ENCODE measurements at regions not wholly inside any gene's neighbourhood (a gene's known extent, or its start where the extent isn't known, plus 50 kb on each side); places are given as distances from the start of the nearest gene placed in this dataset.
"Not testable (repeated sequence)": the region's sequence is repeated elsewhere in the genome, so short reads cannot be mapped to it uniquely, and the experiment has no call there.

DNA sequence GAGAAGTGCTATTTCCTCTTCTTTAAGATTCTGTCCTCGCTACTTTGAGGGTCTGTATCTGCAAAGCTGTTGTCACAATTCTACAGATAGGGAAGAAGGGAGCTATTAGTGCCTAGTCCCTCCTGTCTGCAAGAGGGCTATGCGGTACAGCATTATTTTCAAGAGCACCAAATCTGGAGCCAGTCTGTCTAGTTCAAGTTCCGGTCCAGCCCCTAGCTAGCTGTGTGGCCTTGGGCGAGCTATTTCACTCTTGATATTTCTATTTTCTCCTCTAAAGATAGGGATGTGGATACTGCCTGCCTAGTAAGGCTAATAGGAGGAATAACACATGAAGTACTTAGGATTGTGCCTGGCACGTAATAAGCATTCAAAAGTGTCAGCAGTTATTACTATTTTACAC is 272.4 kb downstream of the KCNE4 start:
- TF ChIP-seq, protein P1, sequence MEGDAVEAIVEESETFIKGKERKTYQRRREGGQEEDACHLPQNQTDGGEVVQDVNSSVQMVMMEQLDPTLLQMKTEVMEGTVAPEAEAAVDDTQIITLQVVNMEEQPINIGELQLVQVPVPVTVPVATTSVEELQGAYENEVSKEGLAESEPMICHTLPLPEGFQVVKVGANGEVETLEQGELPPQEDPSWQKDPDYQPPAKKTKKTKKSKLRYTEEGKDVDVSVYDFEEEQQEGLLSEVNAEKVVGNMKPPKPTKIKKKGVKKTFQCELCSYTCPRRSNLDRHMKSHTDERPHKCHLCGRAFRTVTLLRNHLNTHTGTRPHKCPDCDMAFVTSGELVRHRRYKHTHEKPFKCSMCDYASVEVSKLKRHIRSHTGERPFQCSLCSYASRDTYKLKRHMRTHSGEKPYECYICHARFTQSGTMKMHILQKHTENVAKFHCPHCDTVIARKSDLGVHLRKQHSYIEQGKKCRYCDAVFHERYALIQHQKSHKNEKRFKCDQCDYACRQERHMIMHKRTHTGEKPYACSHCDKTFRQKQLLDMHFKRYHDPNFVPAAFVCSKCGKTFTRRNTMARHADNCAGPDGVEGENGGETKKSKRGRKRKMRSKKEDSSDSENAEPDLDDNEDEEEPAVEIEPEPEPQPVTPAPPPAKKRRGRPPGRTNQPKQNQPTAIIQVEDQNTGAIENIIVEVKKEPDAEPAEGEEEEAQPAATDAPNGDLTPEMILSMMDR (IDR thresholded peaks at IDR 0.05; ENCODE audit: insufficient read depth, low read depth, low read length), result no peak
- no peaks in the 10 kb centered on the region for H3K27me3 ChIP-seq (ENCODE audit: control insufficient read depth, insufficient read depth, low read length)
- ChIA-PET POLR2A (no interaction called here), CTCF (interaction anchor here (0.6 kb wide), 1 partner anchor 454 kb away, joined by 3 read pairs; no protein-coding TSS in a partner anchor)
- no peak overlapping the region for H3K4me3 ChIP-seq (ENCODE audit: low read depth, low read length)
- no peaks in the 10 kb centered on the region for H3K36me3 ChIP-seq (ENCODE audit: control insufficient read depth, insufficient read depth, low read length)
- DNase-seq (ENCODE audit: low read depth), result no peak

DNA sequence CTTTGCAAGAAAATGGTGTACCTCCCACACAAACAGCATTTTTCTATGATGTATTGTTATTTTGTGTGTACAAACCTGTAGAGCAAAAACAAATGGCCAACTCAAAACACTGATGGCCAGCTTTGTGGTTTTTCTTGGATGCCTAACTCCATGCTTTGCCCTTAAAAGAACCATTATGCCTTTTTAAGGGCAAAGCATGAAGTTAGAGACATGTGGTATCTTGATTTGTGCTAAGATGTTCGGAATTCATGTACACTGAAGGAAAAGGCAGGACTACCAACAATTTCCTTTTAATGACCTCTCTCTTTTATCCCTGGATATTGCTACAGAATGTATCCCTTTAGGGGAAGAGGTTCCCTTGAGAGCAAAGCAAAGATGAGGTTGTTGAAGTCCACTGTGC is 273.6 kb downstream of the SCG2 start:
- no peak for DNase-seq (ENCODE audit: low read depth)
- CTCF ChIA-PET, result no interaction called here
- TF ChIP-seq, protein P1 (IDR thresholded peaks at IDR 0.05; ENCODE audit: insufficient read depth, low read depth, low read length), result no peak
- H3K4me3 ChIP-seq (ENCODE audit: low read depth, low read length), result no peak overlapping the region
- no peaks in the 10 kb centered on the region for H3K36me3 ChIP-seq (ENCODE audit: control insufficient read depth, insufficient read depth, low read length)
- POLR2A ChIA-PET, result no interaction called here
- H3K27me3 ChIP-seq (ENCODE audit: control insufficient read depth, insufficient read depth, low read length), result no peaks in the 10 kb centered on the region

DNA sequence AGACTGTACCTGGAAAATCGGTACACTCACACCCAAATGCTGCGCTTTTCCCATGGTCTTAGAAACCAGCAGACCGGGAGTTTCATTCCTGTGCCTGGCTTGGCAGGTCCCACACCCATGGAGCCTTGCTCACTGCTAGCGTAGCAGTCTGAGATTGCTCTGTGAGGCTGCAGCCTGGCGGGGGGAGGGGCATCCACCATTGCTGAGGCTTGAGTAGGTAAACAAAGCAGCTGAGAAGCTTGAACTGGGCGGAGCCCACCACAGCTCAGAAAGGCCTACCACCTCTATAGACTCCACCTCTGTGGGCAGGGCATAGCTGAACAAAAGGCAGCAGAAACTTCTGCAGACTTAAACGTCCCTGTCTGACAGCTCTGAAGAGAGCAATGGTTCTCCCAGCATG is 271.4 kb downstream of the SCG2 start:
- DNase-seq (ENCODE audit: low read depth); POLR2A ChIA-PET; CTCF ChIA-PET; H3K36me3 ChIP-seq (ENCODE audit: control insufficient read depth, insufficient read depth, low read length); H3K27me3 ChIP-seq (ENCODE audit: control insufficient read depth, insufficient read depth, low read length); H3K4me3 ChIP-seq (ENCODE audit: low read depth, low read length): not testable (repeated sequence)

DNA sequence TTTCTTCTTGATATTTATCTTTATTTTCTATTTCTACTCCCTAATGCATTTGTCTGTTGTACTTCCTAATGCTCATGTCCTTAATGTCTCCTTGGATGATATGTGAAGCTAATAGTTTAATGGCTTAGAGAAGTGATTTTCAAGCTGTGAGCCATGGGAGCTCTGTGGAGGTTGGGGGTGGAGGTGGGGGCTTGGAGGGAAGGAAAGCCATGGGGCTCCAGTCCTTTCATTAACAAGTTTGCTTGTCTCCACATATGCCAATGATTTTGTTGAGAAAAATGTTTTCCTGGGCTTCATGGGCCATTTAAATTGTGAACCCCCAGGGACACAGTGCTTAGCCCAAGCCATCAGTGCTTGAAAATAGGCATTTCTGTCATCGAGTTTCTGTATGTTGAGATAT is 264.1 kb downstream of the SCG2 start:
- no peak for DNase-seq (ENCODE audit: low read depth)
- CTCF ChIA-PET, result no interaction called here
- Histone ChIP-seq H3K4me3 (ENCODE audit: low read depth, low read length) (no peak overlapping the region), H3K36me3 (ENCODE audit: control insufficient read depth, insufficient read depth, low read length) (no peaks in the 10 kb centered on the region), H3K27me3 (ENCODE audit: control insufficient read depth, insufficient read depth, low read length) (no peaks in the 10 kb centered on the region)
- POLR2A ChIA-PET, result no interaction called here
- TF ChIP-seq, protein P1 (IDR thresholded peaks at IDR 0.05; ENCODE audit: insufficient read depth, low read depth, low read length), result no peak

DNA sequence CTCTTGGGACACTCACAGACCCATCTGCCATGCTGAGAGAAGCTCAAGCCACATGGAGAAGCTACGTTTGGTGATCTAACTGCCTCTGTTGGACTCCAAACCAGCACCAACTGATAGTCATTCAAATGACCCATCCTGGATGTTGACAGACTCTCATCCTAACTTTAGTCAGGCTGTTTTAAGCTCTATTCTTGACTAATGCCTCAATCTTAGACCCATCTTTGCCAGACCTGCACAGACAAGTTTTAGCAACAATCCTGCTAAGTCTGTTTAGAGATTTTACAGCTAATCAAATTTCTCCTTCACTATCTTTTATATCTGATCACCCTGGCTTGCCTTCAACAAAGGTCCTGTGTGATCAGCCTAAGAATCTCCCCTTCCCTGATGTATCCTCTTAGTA is 245.1 kb downstream of the SCG2 start:
- TF ChIP-seq, protein P1 (IDR thresholded peaks at IDR 0.05; ENCODE audit: insufficient read depth, low read depth, low read length), result no peak
- no peaks in the 10 kb centered on the region for H3K36me3 ChIP-seq (ENCODE audit: control insufficient read depth, insufficient read depth, low read length)
- H3K27me3 ChIP-seq (ENCODE audit: control insufficient read depth, insufficient read depth, low read length), result no peaks in the 10 kb centered on the region
- CTCF ChIA-PET, result interaction anchor here (0.8 to 0.9 kb wide), 2 partner anchors 37 to 386 kb away, joined by 3 read pairs; no protein-coding TSS in a partner anchor
- H3K4me3 ChIP-seq (ENCODE audit: low read depth, low read length), result no peak overlapping the region
- DNase-seq (ENCODE audit: low read depth), result no peak
- POLR2A ChIA-PET, result no interaction called here

DNA sequence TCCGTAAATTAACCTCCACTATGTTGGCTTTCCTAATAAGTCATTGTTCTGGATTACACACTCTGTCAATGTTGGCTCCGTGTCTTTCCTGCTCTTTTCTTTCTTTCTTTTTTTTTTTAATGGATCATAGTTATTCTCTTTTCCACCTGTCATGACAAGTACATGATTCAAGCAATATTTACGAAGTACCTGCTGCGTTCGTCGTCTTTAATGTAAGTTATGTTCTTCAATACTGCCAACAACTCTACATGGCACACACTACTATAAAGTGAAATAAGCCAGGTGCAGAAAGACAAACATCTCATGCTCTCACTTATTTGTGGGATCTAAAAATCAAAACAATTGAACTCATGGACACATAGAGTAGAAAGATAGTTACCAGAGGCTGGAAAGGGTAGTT is 239.1 kb downstream of the SCG2 start:
- H3K36me3 ChIP-seq (ENCODE audit: control insufficient read depth, insufficient read depth, low read length), result no peaks in the 10 kb centered on the region
- ChIA-PET POLR2A (no interaction called here), CTCF (no interaction called here)
- no peaks in the 10 kb centered on the region for H3K27me3 ChIP-seq (ENCODE audit: control insufficient read depth, insufficient read depth, low read length)
- no peak overlapping the region for H3K4me3 ChIP-seq (ENCODE audit: low read depth, low read length)
- DNase-seq (ENCODE audit: low read depth), result no peak
- TF ChIP-seq, protein P1 (IDR thresholded peaks at IDR 0.05; ENCODE audit: insufficient read depth, low read depth, low read length), result no peak
